GM10266 (cell line): ENCODE measurements at regions not wholly inside any gene's neighbourhood (a gene's known extent, or its start where the extent isn't known, plus 50 kb on each side); places are given as distances from the start of the nearest gene placed in this dataset.

Source experiments
- DNase-seq: peaks from one replicate; pipeline ENCODE4 v3.0.0; 2012; ENCODE audit errors: extremely low spot score
- CTCF ChIP-seq: IDR thresholded peaks from 2 replicates; pipeline ENCODE4 v1.5.1; 2012; ENCODE audit warnings: mild to moderate bottlenecking, low read depth; ENCODE audit not compliant: control insufficient read depth, insufficient read depth; ENCODE audit errors: missing control alignments

GRCh38 chr12:84807249-84807648 is 105.3 kb downstream of the SLC6A15 start:
- no peak for DNase-seq
- TF ChIP-seq CTCF: no peak

DNA sequence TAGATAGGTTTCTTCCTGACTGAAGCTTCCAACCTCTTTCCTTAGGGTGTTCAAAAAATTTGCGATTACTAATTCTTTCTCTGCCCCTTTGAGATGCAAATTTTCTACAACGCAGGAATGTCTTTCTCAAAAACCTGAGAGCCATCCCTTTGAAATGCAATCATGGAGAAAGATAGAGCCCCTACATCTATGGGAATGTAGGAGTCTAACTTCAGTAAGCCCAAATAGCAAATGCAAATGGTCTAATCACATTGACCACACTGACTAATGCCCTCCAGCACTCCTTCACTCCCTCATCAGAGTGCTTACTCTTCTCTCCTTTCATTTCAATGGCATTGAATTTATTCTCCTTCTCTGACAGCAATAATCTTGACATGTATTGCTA is 107.1 kb downstream of the SLC6A15 start:
- no peak for DNase-seq
- TF ChIP-seq CTCF: no peak

DNA sequence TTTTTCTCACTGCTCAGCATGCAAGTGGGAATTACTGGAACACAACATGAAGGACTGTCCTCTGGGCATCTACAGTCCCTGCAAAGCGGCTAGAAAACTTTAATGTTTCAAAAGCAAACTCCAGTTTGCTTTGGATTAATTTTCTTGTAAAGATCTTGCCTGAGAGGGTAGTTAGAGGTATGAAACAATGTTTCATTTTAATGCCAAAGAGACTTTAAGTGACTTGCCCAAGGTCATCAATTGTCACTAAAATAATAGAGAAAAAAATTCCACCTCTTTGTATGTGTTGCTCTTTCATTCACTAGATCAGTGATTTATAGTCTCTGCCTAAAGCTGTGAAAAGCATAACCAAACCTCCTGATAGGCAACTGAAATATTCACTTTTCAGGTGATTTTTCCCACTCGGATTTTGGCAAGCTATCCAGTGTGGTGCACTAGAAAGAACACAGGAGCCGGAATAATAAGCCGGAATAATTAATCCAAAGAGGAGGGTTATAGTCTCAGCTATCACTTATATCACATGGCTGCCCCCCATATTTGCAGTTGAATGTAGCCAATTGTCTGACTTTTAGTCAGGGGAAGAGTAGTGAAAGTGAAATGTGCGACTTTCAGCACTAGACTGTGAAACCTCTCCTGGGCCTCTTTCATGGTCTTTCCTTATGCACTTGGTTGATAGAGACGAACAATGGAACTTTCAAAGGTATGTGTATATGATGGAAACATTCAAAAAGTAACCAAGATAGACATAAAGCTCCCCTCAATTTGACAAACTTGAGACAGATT is 107.7 kb downstream of the SLC6A15 start:
- no peak for DNase-seq
- TF ChIP-seq CTCF: no peak

- no peak for DNase-seq
These were observed 108.9 kb downstream of the SLC6A15 start for GRCh38 chr12:84803661-84804060.

DNA sequence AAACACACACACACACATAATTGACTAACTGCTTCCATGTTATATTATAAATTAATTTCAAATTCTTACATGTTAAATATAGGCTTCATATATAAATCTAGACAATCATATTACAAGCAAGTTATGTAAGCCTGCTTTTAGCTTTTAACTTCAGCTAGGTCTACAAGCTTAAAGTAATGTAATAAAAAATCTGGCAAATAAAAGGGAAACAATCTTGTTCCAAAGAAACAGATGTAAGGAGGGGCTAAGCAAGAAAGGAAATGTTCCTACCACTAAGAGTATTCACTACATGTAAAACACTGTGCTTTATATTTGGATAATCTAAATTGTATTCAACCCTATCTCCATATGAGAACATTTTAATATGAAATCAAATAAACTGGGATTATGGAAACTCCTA is 110.4 kb downstream of the SLC6A15 start:
- TF ChIP-seq CTCF: no peak
- DNase-seq: no peak

More at GRCh38 chr12:84803661-84804060, 108.9 kb downstream of the SLC6A15 start:
- TF ChIP-seq CTCF: no peak

DNA sequence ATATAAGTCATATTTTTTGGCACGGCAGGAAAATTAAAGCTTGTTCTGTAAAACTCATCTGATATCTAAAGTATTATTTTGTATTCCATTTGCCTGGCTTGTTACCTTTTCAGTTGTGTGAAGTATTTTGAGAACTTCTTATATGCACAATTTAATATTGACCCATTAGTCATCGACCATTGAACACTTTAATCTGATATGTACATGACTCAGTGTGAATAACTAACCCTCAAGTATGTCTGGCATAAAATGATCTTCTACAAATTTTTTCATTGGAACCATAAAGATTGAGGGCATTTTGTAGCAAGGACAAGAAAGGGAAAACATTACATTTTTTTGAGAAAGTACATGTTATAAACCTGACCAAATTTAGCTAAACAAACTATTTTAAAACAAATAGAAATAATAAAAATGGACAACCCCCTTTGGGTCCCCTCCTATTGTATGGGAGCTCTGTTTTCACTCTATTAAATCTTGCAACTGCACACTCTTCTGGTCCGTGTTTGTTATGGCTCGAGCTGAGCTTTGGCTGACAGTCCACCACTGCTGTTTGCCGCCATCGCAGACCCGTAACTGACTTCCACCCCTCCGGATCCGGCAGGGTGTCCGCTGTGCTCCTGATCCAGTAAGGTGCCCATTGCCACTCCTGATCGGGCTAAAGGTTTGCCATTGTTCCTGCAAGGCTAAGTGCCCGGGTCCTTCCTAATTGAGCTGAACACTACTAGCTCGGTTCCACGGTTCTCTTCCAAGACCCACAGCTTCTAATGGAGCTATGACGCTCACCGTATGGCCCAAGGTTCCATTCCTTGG is 118.8 kb downstream of the SLC6A15 start:
- no peak for DNase-seq
- TF ChIP-seq CTCF: no peak

DNA sequence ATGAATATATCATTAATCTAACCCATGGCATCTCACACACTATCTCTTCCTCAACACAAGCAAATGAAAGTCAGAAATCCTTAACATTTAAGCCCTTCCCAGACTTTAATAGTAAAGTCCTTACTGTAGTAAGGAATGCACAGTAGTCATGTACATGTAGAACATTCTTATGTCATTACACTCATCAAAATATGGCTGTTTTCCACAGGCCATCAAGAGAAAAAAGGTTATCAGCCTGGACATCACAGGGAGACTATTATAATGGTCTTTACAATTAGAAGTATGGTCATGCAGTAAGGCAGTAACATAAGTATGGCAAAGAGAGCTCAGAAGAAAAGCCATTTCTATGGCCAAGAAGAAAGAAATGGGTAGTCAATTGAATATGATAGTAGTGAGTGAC is 121.2 kb downstream of the SLC6A15 start:
- no peak for TF ChIP-seq CTCF
- DNase-seq: no peak
